Upper lobe of left lung (tissue), 4 donors: ENCODE measurements at regions not wholly inside any gene's neighbourhood (a gene's known extent, or its start where the extent isn't known, plus 50 kb on each side); places are given as distances from the start of the nearest gene placed in this dataset.

Source experiments
- CTCF ChIP-seq, 6 experiments: fragments of 450-650 bp in 4 of 6; fragments of 200-600 bp in 2 of 6; sonication (generic) in 2 of 6; IDR thresholded peaks; one replicate each; pipeline ENCODE4 v1.5.1; 2016 to 2019; ENCODE audit warnings: antibody characterized with exemption in 6 of 6
- POLR2A ChIP-seq, 4 donors: fragments of 450-650 bp; IDR thresholded peaks; one replicate each; pipeline ENCODE4 v1.5.1; 2016 to 2017; ENCODE audit warnings: antibody characterized with exemption in 4 of 4, mild to moderate bottlenecking in 2 of 4
- POLR2AphosphoS5 ChIP-seq, 2 donors: sonication (generic); formaldehyde crosslinking; IDR thresholded peaks; one replicate each; pipeline ENCODE4 v1.5.1; 2017; ENCODE audit warnings: antibody characterized with exemption in 2 of 2

- TF ChIP-seq POLR2AphosphoS5 (IDR thresholded peaks at IDR 0.05) (no peak), CTCF (IDR thresholded peaks at IDR 0.05) (no peak), POLR2A (IDR thresholded peaks at IDR 0.05) (no peak)
Measured at GRCh38 chr5:168162464-168162863, 129.0 kb upstream of the WWC1 start.
